Fibroblast of lung (primary cell): ENCODE measurements at regions not wholly inside any gene's neighbourhood (a gene's known extent, or its start where the extent isn't known, plus 50 kb on each side); places are given as distances from the start of the nearest gene placed in this dataset.

Source experiments
- DNase-seq, 2 donors: peaks; one replicate each; pipeline versions ENCODE4 v3.0.0 to v3.0.0-alpha.2; 2010; ENCODE audit warnings: low read depth in 2 of 2
- H2AFZ ChIP-seq: 2 replicates; pipeline ENCODE4 v1.5.1; 2012; ENCODE audit warnings: low read length, control low read depth, inconsistent platforms
- H3K27ac ChIP-seq: 2 replicates; pipeline ENCODE4 v1.5.1; 2011; ENCODE audit warnings: low read length, control low read depth; ENCODE audit not compliant: insufficient read depth
- H3K27me3 ChIP-seq: 2 replicates; pipeline ENCODE4 v1.5.1; 2011; ENCODE audit warnings: mild to moderate bottlenecking, low read length; ENCODE audit not compliant: control insufficient read depth, insufficient read depth
- H3K36me3 ChIP-seq: 2 replicates; pipeline ENCODE4 v1.5.1; 2011; ENCODE audit warnings: low read length; ENCODE audit not compliant: control insufficient read depth, insufficient read depth
- H3K4me1 ChIP-seq: 2 replicates; pipeline ENCODE4 v1.5.1; 2011; ENCODE audit warnings: low read length; ENCODE audit not compliant: control insufficient read depth, insufficient read depth; ENCODE audit errors: extremely low read depth
- H3K4me2 ChIP-seq: 2 replicates; pipeline ENCODE4 v1.5.1; 2011; ENCODE audit warnings: low read length, control low read depth; ENCODE audit not compliant: insufficient read depth; ENCODE audit errors: extremely low read depth
- H3K4me3 ChIP-seq, 4 experiments: fragments of 200-600 bp in 1 of 4; sonication (generic) in 1 of 4; replicated peaks in 1 of 4; 2 replicates each; pipeline ENCODE4 v1.5.1; 2011 to 2016; ENCODE audit warnings: low read length in 4 of 4, low read depth in 3 of 4, mild to moderate bottlenecking in 3 of 4, control low read depth in 2 of 4, inconsistent platforms in 1 of 4, mixed read lengths in 1 of 4; ENCODE audit not compliant: insufficient read depth in 1 of 4; ENCODE audit errors: control extremely low read depth in 1 of 4
- H3K79me2 ChIP-seq: 2 replicates; pipeline ENCODE4 v1.5.1; 2012; ENCODE audit warnings: mild to moderate bottlenecking, low read length, inconsistent platforms; ENCODE audit not compliant: control insufficient read depth, insufficient read depth
- H3K9ac ChIP-seq: 2 replicates; pipeline ENCODE4 v1.5.1; 2011; ENCODE audit warnings: mild to moderate bottlenecking, low read length, control low read depth; ENCODE audit not compliant: insufficient read depth
- H3K9me3 ChIP-seq: 2 replicates; pipeline ENCODE4 v1.5.1; 2012; ENCODE audit warnings: low read depth, low read length; ENCODE audit not compliant: control insufficient read depth, insufficient read depth
- H4K20me1 ChIP-seq: 2 replicates; pipeline ENCODE4 v1.5.1; 2011; ENCODE audit warnings: low read length; ENCODE audit not compliant: control insufficient read depth, insufficient read depth; ENCODE audit errors: extremely low read depth
- CTCF ChIP-seq, 2 donors: IDR thresholded peaks in 1 of 2; conservative IDR thresholded peaks in 1 of 2; 1 replicate in 1 of 2; 2 replicates in 1 of 2; pipeline ENCODE4 v1.5.1; 2011 to 2012; ENCODE audit warnings: low read length in 2 of 2, control low read depth in 1 of 2, inconsistent platforms in 1 of 2, low read depth in 1 of 2, mild to moderate bottlenecking in 1 of 2
- EZH2 ChIP-seq: IDR thresholded peaks from 2 replicates; pipeline ENCODE4 v1.5.1; 2012; ENCODE audit warnings: low read length, control low read depth, mild to moderate bottlenecking; ENCODE audit errors: missing control alignments

GRCh38 chr3:83251490-83251889 lies 1490.0 kb upstream of the GBE1 start:
- no peak for DNase-seq
- no peak for TF ChIP-seq CTCF (conservative IDR thresholded peaks at IDR 0.05 in 1 of 2, IDR thresholded peaks at IDR 0.05 in 1 of 2; ENCODE audit: low read depth in 1 of 2, low read length in 2 of 2)
- TF ChIP-seq EZH2: no peak

GRCh38 chr3:83250613-83251012 lies 1489.2 kb upstream of the GBE1 start:
- Histone ChIP-seq H3K27me3 (no peaks in the 10 kb centered on the region), H3K79me2 (no peaks in the 10 kb centered on the region), H2AFZ (no peak overlapping the region), H3K36me3 (no peaks in the 10 kb centered on the region), H4K20me1 (no peaks in the 10 kb centered on the region), H3K4me1 (no peaks in the 10 kb centered on the region), H3K27ac (no peak overlapping the region), H3K9me3 (no peaks in the 10 kb centered on the region), H3K9ac (no peak overlapping the region), H3K4me3 (no peak overlapping the region), H3K4me2 (no peak overlapping the region)
- no peak for DNase-seq
- no peak for TF ChIP-seq CTCF (conservative IDR thresholded peaks at IDR 0.05 in 1 of 2, IDR thresholded peaks at IDR 0.05 in 1 of 2; ENCODE audit: low read depth in 1 of 2, low read length in 2 of 2)
- no peak for TF ChIP-seq EZH2

More at GRCh38 chr3:83251490-83251889, 1490.0 kb upstream of the GBE1 start:
- H3K9me3 ChIP-seq: no peaks in the 10 kb centered on the region
- no peak overlapping the region for H3K4me3 ChIP-seq
- no peaks in the 10 kb centered on the region for H4K20me1 ChIP-seq
- no peak overlapping the region for H3K27ac ChIP-seq
- no peak overlapping the region for H3K4me2 ChIP-seq
- no peaks in the 10 kb centered on the region for H3K27me3 ChIP-seq
- no peak overlapping the region for H3K9ac ChIP-seq
- H3K4me1 ChIP-seq: no peaks in the 10 kb centered on the region
- no peaks in the 10 kb centered on the region for H3K79me2 ChIP-seq
- H3K36me3 ChIP-seq: no peaks in the 10 kb centered on the region
- H2AFZ ChIP-seq: no peak overlapping the region

GRCh38 chr3:83248454-83248853 lies 1487.0 kb upstream of the GBE1 start:
- Histone ChIP-seq H3K79me2 (no peaks in the 10 kb centered on the region), H3K27ac (no peak overlapping the region), H3K4me3 (no peak overlapping the region), H3K36me3 (no peaks in the 10 kb centered on the region), H3K4me2 (no peak overlapping the region), H3K27me3 (no peaks in the 10 kb centered on the region), H3K9ac (no peak overlapping the region), H3K4me1 (no peaks in the 10 kb centered on the region), H2AFZ (no peak overlapping the region), H4K20me1 (no peaks in the 10 kb centered on the region), H3K9me3 (no peaks in the 10 kb centered on the region)
- TF ChIP-seq EZH2 (no peak), CTCF (conservative IDR thresholded peaks at IDR 0.05 in 1 of 2, IDR thresholded peaks at IDR 0.05 in 1 of 2; ENCODE audit: low read depth in 1 of 2, low read length in 2 of 2) (no peak)
- DNase-seq: no peak
